ENCODE measurements at regions not wholly inside any gene's neighbourhood (a gene's known extent, or its start where the extent isn't known, plus 50 kb on each side); places are given as distances from the start of the nearest gene placed in this dataset.

GRCh38 chr4:18878561-18878960, 857.0 kb upstream of the LCORL start:
- no peak for TF ChIP-seq CTCF (IDR thresholded peaks at IDR 0.05; ENCODE audit: extremely low read depth, missing control alignments)

GRCh38 chr4:18869166-18869565, 847.6 kb upstream of the LCORL start:
- DNase-seq (ENCODE audit: low spot score): no peak

More at GRCh38 chr4:18878561-18878960, 857.0 kb upstream of the LCORL start:
- DNase-seq (ENCODE audit: low spot score): no peak

GRCh38 chr4:18860836-18861530, 839.4 kb upstream of the LCORL start:
- no peak for DNase-seq (ENCODE audit: low spot score)
- no peak for TF ChIP-seq CTCF (IDR thresholded peaks at IDR 0.05; ENCODE audit: extremely low read depth, missing control alignments)

More at GRCh38 chr4:18869166-18869565, 847.6 kb upstream of the LCORL start:
- no peak for TF ChIP-seq CTCF (IDR thresholded peaks at IDR 0.05; ENCODE audit: extremely low read depth, missing control alignments)

GRCh38 chr4:18859468-18859867, 837.9 kb upstream of the LCORL start:
- DNase-seq (ENCODE audit: low spot score): no peak
- no peak for TF ChIP-seq CTCF (IDR thresholded peaks at IDR 0.05; ENCODE audit: extremely low read depth, missing control alignments)

GRCh38 chr4:18858229-18858922, 836.8 kb upstream of the LCORL start:
- DNase-seq (ENCODE audit: low spot score): no peak
- no peak for TF ChIP-seq CTCF (IDR thresholded peaks at IDR 0.05; ENCODE audit: extremely low read depth, missing control alignments)

GRCh38 chr4:18850867-18851266, 829.3 kb upstream of the LCORL start:
- no peak for TF ChIP-seq CTCF (IDR thresholded peaks at IDR 0.05; ENCODE audit: extremely low read depth, missing control alignments)
- no peak for DNase-seq (ENCODE audit: low spot score)

- no peak for TF ChIP-seq CTCF (IDR thresholded peaks at IDR 0.05; ENCODE audit: extremely low read depth, missing control alignments)
- DNase-seq (ENCODE audit: low spot score): no peak
These were observed 825.8 kb upstream of the LCORL start for GRCh38 chr4:18847249-18847890.
